IMR-90 (cell line): ENCODE measurements at regions not wholly inside any gene's neighbourhood (a gene's known extent, or its start where the extent isn't known, plus 50 kb on each side); places are given as distances from the start of the nearest gene placed in this dataset.
"Not testable (repeated sequence)": the region's sequence is repeated elsewhere in the genome, so short reads cannot be mapped to it uniquely, and the experiment has no call there.

Experiments
- CEBPB ChIP-seq: IDR thresholded peaks from 2 replicates; pipeline ENCODE4 v1.6.1; 2012; ENCODE audit warnings: low read depth, low read length, improper control_type of control experiment
- CTCF ChIP-seq: conservative IDR thresholded peaks from 2 replicates; pipeline ENCODE4 v1.5.1; 2012; ENCODE audit warnings: mild to moderate bottlenecking, low read depth, low read length, improper control_type of control experiment
- FOS ChIP-seq: fragments of 150-350 bp; IDR thresholded peaks from 2 replicates; pipeline ENCODE4 v1.6.1; 2016; ENCODE audit warnings: low read depth, low read length
- MAFK ChIP-seq: IDR thresholded peaks from 2 replicates; pipeline ENCODE4 v1.6.1; 2012; ENCODE audit warnings: low read depth, low read length, improper control_type of control experiment
- POLR2A ChIP-seq: IDR thresholded peaks from 2 replicates; pipeline ENCODE4 v1.6.1; 2012; ENCODE audit warnings: mild to moderate bottlenecking, low read depth, low read length
- SMC3 ChIP-seq: fragments of 150-350 bp; IDR thresholded peaks from 2 replicates; pipeline ENCODE4 v1.6.1; 2016; ENCODE audit warnings: low read depth, mild to moderate bottlenecking, antibody characterized with exemption, low read length, moderate library complexity

DNA sequence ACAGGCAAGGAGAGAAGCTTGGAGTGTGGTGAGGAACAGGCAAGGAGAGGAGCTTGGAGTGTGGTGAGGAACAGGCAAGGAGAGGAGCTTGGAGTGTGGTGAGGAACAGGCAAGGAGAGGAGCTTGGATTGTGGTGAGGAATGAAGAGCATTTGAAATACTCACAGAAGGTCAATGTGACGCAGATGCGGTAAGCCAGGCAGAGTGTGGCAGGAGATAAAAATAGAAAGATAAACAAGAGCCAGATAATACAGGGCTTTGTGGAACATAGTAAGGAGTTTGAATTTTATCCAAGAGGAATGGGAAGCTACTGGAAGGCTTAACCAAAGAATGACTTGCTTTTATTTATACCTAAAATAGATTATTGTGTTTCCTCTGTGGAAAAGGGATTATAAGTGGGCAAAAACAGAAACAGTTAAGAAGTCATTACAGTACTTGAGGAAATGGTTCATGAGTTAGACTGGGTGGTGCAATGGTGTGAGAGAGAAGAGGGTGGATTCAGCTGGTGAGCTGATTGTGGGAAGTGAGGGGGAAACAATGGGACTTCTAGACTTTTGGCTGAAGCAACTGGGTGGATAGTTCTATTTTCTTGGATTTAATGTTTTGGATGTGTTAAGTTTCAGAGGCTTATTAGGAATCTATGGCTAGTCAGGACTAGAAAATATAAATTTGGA is 900.1 kb upstream of the TPTE start:
- TF ChIP-seq CTCF, CEBPB, MAFK, FOS, SMC3, POLR2A: not testable (repeated sequence)
